Left lobe of liver (tissue), 2 donors: ENCODE measurements at regions not wholly inside any gene's neighbourhood (a gene's known extent, or its start where the extent isn't known, plus 50 kb on each side); places are given as distances from the start of the nearest gene placed in this dataset.

Source experiments
- ATAC-seq: fragments of 200-7000 bp; cut with Tn5 transposase; one replicate; pipeline ENCODE4 v1.9.1; 2020; ENCODE audit warnings: mild to moderate bottlenecking, moderate library complexity
- DNase-seq: peaks from one replicate; pipeline ENCODE4 v3.0.0-alpha.2; 2020; ENCODE audit warnings: low spot score
- donor health status: DM: no; HTN: no; CAD: no; lungs with moderate emphysema.
- donor health status: DM: no; HTN: yes; CAD: no.

- DNase-seq, result no peak
- no peak for ATAC-seq
These were observed 151.4 kb downstream of the RPS24 start for GRCh38 chr10:78184851-78185692.

GRCh38 chr10:78185693-78186055 lies 152.0 kb downstream of the RPS24 start:
- DNase-seq (no peak), ATAC-seq (peak; percentile 59)

GRCh38 chr10:78186572-78186971 lies 152.9 kb downstream of the RPS24 start:
- ATAC-seq (no peak), DNase-seq (no peak)

GRCh38 chr10:78187371-78187770 lies 153.7 kb downstream of the RPS24 start:
- DNase-seq (no peak), ATAC-seq (no peak)

DNA sequence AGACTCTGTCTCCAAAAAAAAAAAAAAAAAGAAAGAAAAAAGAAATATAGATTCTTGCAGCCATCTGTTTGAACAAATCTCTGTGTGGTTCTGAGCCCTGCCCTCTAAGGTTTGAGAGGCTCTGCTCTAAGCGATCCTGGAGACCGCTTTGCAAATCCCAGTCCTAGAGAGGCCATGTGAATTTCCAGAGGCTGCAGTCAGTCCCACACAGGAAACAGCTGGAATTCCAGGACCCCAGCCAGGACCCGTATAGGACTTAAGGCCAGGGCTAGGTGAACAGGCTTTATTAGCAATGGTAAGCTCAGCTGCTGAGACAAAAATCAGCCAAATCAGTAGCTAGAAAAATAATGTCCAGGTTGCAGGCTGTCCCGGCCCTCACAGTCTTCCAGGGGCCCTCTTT lies 154.8 kb downstream of the RPS24 start:
- ATAC-seq, result no peak

DNA sequence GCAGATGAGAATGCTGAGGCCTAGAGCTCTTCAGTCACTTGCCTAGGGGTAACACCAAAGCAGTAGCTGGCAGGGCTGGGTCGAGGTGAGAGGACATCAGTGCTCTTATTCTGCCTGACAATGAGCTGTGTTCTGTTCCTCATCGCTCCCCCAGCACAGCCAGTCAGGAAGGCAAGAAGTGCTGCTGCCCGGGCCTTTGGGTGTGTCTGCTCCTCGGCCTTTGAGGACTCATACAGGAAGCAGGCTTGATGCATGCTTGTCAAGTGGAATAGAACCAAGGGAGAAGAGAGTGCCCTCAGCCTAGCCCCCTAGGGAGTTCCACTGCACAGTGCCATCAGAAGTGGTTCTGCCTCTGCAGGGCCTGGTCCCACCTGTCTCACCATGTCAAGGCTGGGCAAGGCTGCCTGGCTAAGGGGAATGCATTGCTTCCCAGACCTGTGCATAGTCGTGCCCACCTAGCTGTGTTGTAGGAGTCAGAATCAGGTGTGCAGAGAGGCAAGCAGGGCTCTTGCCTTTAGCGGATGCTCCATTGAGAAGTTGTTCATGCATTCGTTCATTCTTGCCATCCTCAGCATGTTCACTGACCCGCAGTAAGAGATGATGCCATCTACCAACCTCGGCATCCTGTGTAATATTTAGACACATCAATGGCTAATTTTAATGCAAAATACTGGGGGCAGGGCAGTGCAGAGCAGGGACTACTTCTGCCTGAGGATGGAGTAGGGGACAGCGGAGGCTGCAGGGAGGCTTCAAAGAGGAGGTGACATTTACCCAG lies 156.6 kb downstream of the RPS24 start:
- ATAC-seq, result no peak
- no peak for DNase-seq

More for the DNA sequence above, 154.8 kb downstream of the RPS24 start:
- DNase-seq, result no peak

DNA sequence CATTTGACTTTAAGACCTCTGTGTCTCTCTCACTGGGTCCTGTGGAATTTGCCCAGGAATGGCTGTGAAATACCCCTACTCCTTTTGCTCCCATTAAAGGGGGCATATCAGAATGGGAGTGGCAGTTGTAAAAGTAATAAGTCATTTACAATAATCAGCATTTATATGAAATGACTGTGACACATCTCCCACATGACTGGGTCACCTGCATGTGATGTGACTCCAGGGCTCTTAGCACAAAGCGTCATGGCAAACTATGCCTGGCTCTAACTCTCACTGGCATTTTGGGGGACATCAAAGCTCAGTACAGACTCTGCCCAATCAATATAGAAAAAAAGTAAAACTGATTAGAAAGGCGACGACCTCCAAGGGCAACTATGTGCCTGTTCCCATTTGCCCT lies 157.6 kb downstream of the RPS24 start:
- DNase-seq (no peak), ATAC-seq (no peak)

GRCh38 chr10:78193189-78193588 lies 159.5 kb downstream of the RPS24 start:
- DNase-seq, result no peak
- ATAC-seq, result no peak

GRCh38 chr10:78194050-78194449 lies 160.4 kb downstream of the RPS24 start:
- no peak for ATAC-seq
- DNase-seq, result no peak

DNA sequence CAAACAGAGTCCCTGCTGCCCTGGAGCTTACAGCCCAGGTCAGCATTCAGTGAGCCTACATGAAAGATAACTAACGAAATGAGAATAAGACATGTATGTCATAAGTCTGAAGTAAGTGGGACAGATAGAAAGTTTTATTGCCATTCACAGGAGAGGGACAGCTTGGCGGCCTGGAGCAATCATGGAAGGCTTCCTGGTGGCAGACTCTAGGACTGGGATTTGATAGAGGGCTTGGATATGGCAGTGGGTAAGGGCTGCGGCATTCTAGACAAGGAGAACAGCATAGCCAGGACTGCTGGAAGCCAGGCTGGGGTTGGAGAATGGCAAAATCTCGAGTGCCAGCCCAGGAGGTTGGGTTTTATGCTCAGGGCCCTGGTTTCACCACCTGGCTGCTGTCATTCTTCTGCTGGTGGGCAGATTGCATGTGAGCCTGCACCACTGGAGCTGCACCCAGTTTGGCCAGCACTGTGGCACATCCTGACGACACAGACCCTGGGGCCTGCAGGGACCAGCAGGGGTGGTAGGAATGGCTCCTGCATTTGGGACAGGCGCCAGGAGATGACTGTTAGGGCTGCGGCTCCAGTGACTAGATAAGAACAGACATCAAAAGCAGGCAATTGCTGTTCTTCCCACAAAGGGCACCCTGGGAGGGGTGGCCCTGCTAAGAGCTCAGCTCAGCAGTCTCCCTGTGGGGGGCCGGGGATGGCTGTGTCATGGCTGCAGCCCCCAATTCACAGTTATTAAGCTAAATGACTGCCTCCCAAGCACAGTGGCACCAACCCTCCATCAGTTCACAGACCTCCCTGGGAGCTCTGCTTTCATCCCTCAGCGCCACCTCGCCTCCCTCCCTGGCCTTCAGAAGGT lies 161.1 kb downstream of the RPS24 start:
- ATAC-seq (no peak), DNase-seq (no peak)

GRCh38 chr10:78196396-78196795 lies 162.7 kb downstream of the RPS24 start:
- DNase-seq (no peak), ATAC-seq (no peak)

- ATAC-seq, result no peak
- no peak for DNase-seq
These were observed 163.3 kb downstream of the RPS24 start for GRCh38 chr10:78196964-78197363.

DNA sequence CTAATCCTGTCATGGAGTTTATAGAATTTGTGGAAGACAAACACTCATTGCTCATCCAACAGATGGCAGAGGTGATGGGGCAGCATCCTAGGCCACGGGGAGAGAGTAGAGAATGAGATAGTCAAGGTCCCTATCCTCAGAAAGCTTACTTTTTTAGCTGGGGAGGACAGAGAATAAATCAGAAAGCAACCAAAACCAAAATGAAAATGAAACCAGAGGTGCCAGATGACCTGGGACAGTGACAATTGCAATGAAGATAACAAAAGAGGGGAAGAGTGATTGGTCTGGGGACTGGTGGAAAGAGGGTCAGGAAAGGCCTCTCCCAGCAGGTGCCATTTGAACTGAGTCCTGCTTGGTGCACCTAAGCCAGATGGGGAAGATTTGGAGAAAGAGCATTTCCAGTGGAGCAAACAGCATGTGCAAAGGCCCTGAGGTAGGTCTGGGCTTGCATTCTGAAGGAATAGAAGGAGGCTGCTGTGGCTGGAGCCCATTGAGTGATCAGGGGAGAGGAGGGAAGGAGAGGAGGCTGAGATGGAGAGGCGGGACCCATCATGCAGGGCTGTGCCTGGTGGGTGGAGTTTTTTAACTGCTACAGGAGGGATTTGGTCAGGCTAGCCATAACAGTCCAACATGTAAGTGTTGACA lies 164.1 kb downstream of the RPS24 start:
- DNase-seq, result no peak
- ATAC-seq, result no peak

DNA sequence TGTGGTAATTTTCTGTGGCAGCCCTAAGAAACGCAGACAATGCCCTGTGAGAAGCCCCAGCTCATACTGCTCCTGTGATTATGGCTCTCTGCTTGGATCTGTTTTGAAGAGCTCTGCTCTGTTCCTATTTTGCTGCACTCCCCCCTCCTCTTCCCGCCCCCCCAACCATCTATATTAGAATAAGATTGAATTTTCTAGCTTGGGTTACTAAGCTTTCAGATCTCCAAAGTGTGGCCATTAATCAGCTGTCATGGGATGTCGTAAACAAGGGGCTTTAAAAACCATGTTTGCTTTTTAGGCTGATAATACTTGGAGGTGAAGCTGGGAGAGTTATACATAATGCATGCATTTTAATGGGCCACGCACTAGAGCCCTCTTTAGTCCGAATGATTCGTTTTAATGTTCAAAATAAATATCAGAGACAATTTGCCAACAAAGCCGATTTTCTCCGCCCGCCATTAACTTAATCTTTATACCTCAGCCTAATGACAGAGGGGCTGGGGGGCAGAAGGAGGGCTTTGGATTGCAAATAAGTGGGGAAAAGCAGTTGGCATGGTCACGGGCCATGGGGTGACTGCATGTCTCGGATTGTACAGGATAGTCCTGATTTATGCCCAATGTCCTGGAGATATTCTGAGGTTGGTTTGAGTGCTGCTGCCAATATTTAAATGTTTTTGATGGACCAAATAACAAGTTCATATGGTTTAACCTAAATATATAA lies 165.5 kb downstream of the RPS24 start:
- DNase-seq (no peak), ATAC-seq (no peak)

DNA sequence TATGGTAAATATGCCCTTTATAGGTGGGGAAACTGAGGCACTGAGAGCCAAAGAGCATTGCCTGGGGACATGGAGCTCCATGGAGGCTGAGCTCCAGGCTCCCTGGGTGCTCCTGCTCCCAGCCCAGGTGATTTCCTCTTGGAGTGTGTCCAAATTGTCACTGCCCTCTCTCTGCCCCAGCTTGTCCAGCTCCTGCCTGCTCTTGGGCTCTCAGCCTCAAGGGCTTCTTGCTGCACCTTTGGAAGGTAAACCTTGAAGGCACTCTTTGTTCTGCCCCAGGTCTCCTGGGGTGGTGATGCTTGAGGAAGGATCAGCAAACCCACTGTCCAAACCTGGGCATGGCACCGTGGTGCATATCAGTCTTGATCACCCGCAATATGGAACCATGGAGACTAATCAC lies 166.1 kb downstream of the RPS24 start:
- DNase-seq (no peak), ATAC-seq (no peak)

- no peak for DNase-seq
- no peak for ATAC-seq
These were observed 167.0 kb downstream of the RPS24 start for GRCh38 chr10:78200686-78201085.

DNA sequence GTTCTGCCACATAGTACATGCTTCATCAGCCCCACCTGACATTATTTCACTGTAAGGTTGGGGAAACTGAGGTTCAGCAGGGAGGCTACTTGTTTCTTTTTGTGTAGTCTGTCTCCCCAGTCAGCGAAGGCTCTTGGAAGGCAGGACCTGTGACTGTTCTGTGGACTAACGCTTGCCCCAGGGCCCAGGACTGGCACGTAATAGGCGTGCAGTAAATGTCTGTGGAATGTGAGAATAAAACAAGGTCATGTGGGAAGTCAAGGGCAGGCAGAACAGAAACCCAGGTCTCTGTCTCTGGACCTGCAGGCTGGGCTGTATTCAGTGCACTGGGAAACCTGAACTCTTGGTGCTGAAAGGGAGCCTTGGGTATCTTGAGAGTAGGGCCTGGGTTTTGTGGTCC lies 168.7 kb downstream of the RPS24 start:
- no peak for DNase-seq
- no peak for ATAC-seq

DNA sequence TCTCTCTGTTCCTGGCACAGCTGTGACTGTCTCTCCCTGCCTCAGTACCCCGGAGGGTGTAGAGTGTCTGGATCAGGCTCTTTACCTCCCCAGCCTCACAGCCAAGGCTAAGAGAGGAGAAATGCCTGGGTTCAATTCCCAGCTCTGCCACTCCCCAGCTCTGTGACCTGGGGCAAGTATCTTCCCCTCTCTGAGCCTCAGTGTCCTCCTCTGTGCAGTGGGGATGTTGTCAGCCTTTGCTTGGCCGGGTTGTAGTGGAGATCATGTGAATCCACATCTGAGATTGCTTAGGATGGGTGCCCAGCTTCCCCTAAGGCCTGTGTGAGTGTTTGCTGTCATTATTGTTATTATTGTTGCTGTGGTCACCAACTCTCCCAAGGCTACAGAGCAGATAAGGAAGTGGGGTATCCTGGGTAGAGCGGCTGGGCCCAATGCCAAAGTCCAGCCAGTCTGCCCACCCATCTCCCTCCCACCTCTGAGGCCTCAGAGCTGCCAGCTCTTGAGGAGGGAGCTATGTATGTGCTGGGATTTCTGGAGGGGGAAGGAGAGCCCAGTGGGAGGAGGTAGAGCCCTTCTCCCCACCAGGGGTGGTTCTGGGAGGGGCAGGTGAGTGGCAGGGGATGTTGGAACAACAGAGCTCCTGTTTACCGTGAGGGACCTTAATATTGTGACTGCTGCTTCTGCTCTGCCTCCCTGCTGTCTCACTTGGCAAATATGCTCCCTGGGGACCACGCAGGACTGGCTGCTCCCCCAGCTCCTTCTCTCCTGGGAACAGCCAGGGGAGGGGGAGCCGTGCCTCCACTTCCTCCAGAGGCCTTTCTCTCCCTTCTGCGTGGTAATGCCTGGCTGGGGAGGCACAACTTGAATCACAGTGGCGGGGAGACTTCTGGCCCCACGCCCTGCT lies 170.5 kb downstream of the RPS24 start:
- no peak for DNase-seq
- ATAC-seq, result no peak

DNA sequence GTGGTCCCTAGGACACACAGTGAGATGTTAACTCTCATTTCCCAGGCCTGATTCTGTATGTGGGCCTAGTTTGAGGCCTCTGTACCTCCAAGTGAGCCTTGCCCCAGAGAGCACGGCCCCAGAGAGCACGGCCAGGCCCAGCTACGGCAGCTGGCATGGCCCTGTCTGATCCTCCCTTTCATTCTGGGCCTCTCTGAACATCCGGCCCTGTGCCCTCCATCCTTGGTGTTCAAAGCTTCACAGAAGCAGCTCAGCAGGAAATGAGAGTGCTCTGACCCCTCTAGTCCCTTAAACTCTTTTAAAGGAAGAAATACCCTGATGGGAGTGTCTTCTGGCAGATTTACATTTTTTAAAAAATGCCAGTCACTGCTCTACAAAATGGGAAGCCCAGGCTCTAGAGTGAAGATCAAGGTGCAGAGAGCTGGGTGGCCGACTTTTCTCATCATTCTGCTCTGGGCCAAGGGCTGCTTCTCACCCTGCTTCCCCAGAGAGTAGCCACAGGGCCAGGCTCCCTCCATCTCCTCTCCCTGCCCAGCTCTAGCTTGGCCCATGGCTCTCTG lies 171.9 kb downstream of the RPS24 start:
- no peak for ATAC-seq
- no peak for DNase-seq
